ENCODE measurements at regions not wholly inside any gene's neighbourhood (a gene's known extent, or its start where the extent isn't known, plus 50 kb on each side); places are given as distances from the start of the nearest gene placed in this dataset.
A peak's percentile ranks its signal among the peaks of the same experiment; 100 is the strongest.

DNA sequence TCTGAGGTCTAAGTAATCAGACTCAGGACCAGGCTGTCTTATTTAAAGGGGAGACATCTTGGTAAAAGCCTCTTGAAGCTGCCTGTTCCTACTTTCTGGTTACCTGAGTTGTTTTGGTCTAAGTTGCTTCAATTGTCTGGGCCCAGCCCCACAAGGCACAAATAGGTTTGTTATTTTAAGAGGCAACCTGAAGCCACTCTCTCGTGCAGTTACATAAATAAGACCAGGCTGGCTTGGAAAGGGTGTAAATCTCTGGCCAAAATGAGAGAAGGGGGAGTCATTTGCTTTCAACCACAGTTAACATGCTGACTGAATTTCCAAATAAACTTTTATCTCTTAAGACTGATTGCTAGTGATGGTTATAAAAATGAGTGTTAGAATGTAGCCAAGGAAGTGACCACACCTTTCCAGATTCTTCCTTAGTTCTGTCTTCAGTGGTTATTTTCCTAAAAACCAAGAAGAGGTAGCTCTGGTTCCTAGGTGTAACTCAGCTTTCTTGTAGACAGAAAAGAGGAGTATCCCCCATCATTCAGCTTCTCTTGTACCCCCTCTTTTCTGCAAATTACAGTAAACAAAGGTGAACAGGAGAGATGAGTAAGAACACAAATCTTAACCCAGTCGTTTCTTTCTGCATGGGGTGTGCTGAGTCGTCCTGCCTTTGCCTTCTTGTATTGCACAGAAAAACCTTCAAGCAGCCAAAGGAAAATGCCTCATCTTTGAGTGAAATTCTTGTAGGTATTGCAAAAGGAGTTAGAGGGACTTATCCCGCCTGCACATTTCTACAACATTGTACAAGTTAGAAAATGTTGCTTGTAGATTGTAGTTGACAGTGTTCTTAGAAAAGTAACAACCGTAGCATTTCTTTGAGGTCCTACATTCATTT lies 161.5 kb upstream of the NT5C1B start (continued):
- no peak for TF ChIP-seq ELF2 (CRISPR knock-in tag; IDR thresholded peaks at IDR 0.05)
- TF ChIP-seq CBFA2T3 (IDR thresholded peaks at IDR 0.05) = no peak
- no peak for TF ChIP-seq ZNF280A (IDR thresholded peaks at IDR 0.05; ENCODE audit: low read depth, partially characterized antibody)
- TF ChIP-seq E2F3 (CRISPR knock-in tag; IDR thresholded peaks at IDR 0.05) = no peak
- TF ChIP-seq HDGF (IDR thresholded peaks at IDR 0.05) = no peak
- TF ChIP-seq PTBP1 (IDR thresholded peaks at IDR 0.05; ENCODE audit: low read depth, low read length) = no peak
- TF ChIP-seq DDX20 (tag; IDR thresholded peaks at IDR 0.05; ENCODE audit: low read depth) = no peak

DNA sequence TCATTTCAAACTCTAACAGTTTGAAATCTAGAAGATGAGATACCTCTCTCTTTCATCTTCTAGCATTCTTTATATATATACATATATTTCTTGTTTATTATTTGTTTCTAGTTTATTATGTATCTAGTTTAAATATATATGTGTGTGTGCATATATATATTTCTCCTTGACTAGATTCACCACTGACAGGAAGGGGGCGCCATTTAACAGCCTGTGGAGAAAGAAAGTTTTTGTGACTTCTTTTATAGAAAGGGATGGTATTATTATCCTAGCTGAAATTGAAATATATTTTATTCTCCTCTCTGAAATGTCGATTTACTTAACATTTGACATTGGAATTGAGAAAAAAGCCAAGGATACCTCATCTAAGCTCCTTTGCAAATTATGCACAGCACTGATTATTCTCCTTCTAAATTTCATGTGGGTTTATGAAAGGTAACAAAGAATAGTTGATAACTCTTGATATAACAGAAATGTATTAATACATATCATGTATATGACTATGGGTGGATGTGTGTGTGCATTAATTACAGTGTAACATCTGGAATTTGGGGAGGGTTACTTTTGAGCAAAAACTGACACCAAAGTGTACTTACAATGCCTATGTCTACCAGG lies 160.7 kb upstream of the NT5C1B start:
- FAIRE-seq (no peak), ATAC-seq (no peak), DNase-seq (ENCODE audit: extremely low read depth in 1 of 4, low spot score in 3 of 4) (peak in 3 of 4 experiments; percentile 10 to 51 (median 17))
- Histone ChIP-seq H3K36me3 (ENCODE audit: control insufficient read depth, insufficient read depth, low read length) (no peaks in the 10 kb centered on the region), H3K4me1 (replicated peaks in 1 of 2; ENCODE audit: control insufficient read depth in 2 of 2, insufficient read depth in 2 of 2, low read length in 2 of 2) (no peaks in the 10 kb centered on the region), H3K9me3 (replicated peaks; ENCODE audit: control insufficient read depth, insufficient read depth, low read depth, low read length) (no peaks in the 10 kb centered on the region), H3K9me1 (ENCODE audit: control insufficient read depth, insufficient read depth, low read length) (no peaks in the 10 kb centered on the region), H3K4me3 (no peak overlapping the region), H2AFZ (ENCODE audit: low read depth, low read length) (no peak overlapping the region), H3K27ac (ENCODE audit: extremely low read depth, low read depth, low read length) (no peak overlapping the region), H3K4me2 (ENCODE audit: insufficient read depth, low read length) (no peak overlapping the region), H4K20me1 (replicated peaks; ENCODE audit: control insufficient read depth, insufficient read depth, low read length) (no peaks in the 10 kb centered on the region), H3K9ac (ENCODE audit: insufficient read depth in 1 of 2, low read depth in 2 of 2, low read length in 2 of 2) (no peak overlapping the region), H3K79me2 (ENCODE audit: control insufficient read depth, insufficient read depth, low read length) (no peaks in the 10 kb centered on the region), H3K27me3 (ENCODE audit: control insufficient read depth in 2 of 2, insufficient read depth in 2 of 2, low read length in 2 of 2) (no peaks in the 10 kb centered on the region)
- POLR2A ChIA-PET = interaction anchor here (1.0 kb wide), 1 partner anchor 106 kb away, joined by 3 read pairs; no protein-coding TSS in a partner anchor
- WGBS (ENCODE audit: insufficient coverage, low coverage, missing lambda C conversion rate) = 4% methylated on average over 2 of the region's 2 CpGs
- BruUV-seq (replicated peaks) = no TSS peak
- intact Hi-C loops (cut with micrococcal nuclease) = loop anchor here (1.0 to 5.0 kb wide), 4 partner anchors 229 to 1112 kb away; no protein-coding TSS in a partner anchor
- in situ Hi-C loops (cut with MboI) = loop anchor here (25.0 kb wide), 1 partner anchor 1112 kb away; no protein-coding TSS in a partner anchor
- CTCF ChIA-PET (ENCODE audit: low intra/inter-chr PET ratio) = interaction anchor here (0.7 to 0.8 kb wide), 2 partner anchors 613 to 1114 kb away, joined by 3 to 5 read pairs; no protein-coding TSS in a partner anchor
- TF ChIP-seq RAD21 (CRISPR knock-in tag; conservative IDR thresholded peaks at IDR 0.05 in 1 of 2, IDR thresholded peaks at IDR 0.05 in 1 of 2) (peak; percentile 74 to 76), ESRRA (IDR thresholded peaks at IDR 0.05; ENCODE audit: borderline replicate concordance, low read depth) (no peak), NFXL1 (CRISPR knock-in tag; IDR thresholded peaks at IDR 0.05) (no peak), DEAF1 (CRISPR knock-in tag; IDR thresholded peaks at IDR 0.05) (0 out of 2 replicates have a peak, but pooled peaks have one; percentile 42), RBM34 (IDR thresholded peaks at IDR 0.05; ENCODE audit: borderline replicate concordance, insufficient read depth, low read length) (no peak)
